Nucleus accumbens (tissue), 56 donors: ENCODE measurements at regions not wholly inside any gene's neighbourhood (a gene's known extent, or its start where the extent isn't known, plus 50 kb on each side); places are given as distances from the start of the nearest gene placed in this dataset.
"Not testable (repeated sequence)": the region's sequence is repeated elsewhere in the genome, so short reads cannot be mapped to it uniquely, and the experiment has no call there.

Experiments used
- DNase-seq, 56 donors: peaks; one replicate each; lab custom pipeline; 2025; lab: John Stamatoyannopoulos, UW

GRCh38 chr19:28583713-28584112, 629.2 kb downstream of the UQCRFS1 start:
- no peak for DNase-seq

DNA sequence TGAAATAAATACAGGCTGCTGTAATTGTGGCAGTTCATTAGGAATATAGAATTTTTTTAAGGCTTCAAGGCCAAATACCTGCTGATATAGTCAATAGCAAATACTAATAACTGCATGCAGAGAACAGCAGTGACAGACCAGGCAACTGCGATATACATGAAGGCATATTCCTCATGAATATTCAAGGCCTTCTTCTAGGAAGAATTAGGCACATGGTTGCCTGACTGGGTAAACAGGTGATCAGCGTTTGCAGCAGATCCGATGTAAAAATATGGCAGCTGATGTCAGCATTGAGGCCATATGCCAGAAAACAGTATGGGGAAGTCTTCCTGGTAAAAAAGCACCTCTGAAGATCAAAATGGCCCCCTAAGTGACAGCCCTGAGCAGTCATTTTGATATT, 629.7 kb downstream of the UQCRFS1 start:
- no peak for DNase-seq

DNA sequence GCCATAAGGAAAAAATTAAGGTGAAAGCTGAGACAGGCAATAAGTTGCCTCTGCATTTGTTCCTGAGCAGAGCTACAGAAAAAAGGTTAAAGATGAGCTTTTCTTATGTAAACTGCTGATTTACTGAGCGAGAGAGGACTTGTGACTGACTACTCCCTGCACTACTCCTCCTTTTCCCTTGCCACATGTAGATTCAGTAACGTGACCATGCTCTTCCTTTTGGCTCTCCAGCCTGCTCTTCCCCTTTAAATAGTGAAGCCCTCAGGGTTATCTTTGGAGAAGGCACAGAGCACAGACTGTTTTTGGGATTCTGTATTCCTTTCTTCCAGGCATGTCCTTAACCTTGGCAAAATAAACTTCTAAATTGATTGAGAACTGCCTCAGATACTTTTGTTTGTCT, 630.2 kb downstream of the UQCRFS1 start:
- no peak for DNase-seq

DNA sequence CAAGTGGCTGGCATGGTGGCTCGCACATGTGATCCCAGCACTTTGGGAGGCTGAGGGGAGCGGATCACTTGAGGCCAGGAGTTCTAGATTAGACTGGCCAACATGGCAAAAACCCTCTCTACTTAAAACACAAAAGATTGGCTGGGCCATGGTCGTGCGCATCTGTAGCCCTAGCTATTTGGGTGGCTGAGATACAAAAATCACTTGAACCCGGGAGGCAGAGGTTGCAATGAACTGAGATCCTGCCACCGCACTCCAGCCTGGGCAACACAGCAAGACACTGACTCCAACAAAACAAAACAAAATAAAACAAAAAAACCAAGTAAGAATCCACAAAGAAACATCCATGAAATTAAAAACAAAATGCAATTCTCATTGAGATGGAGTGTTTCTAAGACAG, 630.6 kb downstream of the UQCRFS1 start:
- DNase-seq, result no peak

GRCh38 chr19:28581468-28581770, 631.5 kb downstream of the UQCRFS1 start:
- DNase-seq, result no peak

- no peak for DNase-seq
Measured at GRCh38 chr19:28578786-28579505, 634.0 kb downstream of the UQCRFS1 start.

DNA sequence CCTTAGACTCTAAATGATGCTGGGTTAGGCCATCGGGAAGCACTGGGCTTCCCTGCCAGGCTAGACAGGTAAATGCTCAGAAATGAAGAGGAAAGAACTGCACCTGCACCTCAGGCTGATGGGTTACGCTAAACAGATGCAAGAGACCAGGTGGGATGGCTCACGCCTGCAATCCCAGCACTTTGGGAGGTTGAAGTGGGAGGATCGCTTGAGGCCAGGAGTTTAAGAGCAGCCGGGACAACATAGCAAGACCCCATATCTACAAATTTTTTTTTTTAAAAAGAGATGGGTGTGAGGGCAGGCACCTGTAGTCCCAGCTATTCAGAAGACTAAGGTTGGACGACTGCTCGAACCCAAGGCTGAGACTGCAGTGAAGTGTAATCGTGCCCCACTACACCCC, 634.7 kb downstream of the UQCRFS1 start:
- no peak for DNase-seq

DNA sequence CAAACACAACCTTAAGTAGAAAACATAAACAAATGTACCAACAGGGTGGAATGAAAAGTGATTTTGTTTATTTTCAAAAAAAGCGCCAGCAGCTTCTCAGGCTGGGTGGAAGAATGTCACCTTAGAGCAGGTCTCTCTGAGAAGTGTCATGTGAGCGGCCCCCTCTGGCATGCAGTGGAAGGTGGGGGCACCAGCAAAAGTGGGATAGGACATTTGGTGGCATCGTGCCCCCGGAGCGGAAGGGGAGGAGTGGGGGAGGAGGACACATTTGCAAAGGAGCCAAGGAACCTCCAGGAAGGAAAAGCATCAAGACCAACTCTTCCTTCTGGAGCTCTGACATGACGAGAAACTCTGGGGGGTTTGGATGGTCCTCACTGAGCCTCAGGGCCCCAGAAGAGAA, 635.3 kb downstream of the UQCRFS1 start:
- DNase-seq, result no peak

- no peak for DNase-seq
Measured at GRCh38 chr19:28577233-28577632, 635.7 kb downstream of the UQCRFS1 start.

DNA sequence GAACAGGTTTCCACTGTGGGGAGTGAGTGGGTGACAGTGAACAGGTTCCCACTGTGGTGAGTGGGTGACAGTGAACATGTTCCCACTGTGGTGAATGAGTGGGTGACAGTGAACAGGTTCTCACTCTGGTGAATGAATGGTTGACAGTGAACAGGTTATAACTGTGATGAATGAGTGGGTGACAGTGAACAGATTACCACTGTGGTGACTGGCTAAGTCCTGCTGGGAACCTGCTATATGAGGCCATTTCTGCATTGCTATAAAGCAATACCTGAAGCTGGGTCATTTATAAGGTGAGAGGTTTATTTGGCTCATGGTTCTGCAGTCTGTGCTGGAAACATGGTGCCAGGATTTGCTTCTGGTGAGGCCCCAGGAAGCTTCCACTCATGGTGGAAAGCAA, 637.1 kb downstream of the UQCRFS1 start:
- no peak for DNase-seq

DNA sequence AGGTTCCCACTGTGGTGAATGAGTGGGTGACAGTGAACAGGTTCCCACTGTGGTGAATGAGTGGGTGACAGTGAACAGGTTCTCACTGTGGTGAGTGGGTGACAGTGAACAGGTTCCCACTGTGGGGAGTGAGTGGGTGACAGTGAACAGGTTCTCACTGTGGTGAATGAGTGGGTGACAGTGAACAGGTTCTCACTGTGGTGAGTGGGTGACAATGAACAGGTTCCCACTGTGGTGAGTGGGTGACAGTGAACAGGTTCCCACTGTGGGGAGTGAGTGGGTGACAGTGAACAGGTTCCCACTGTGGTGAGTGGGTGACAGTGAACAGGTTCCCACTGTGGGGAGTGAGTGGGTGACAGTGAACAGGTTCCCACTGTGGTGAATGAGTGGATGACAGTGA, 637.6 kb downstream of the UQCRFS1 start:
- not testable (repeated sequence) for DNase-seq

DNA sequence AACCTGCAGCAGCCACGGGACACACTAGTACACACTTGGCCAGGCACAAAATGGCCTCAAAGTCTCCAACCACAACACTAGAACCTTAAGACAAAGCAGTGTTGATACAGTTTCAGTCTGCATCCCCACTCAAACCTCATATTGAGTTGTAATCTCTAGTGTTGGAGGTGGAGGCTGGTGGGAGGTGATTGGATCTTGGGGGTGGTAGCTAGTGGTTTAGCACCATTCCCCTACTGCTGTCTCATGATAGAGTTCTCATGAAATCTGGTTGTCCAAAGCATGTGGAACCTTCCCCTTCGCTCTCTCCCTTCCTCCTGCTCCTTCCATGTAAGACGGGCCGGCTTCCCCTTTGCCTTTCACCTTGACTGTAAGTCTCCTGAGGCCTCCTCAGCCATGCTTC, 638.7 kb downstream of the UQCRFS1 start:
- no peak for DNase-seq

DNA sequence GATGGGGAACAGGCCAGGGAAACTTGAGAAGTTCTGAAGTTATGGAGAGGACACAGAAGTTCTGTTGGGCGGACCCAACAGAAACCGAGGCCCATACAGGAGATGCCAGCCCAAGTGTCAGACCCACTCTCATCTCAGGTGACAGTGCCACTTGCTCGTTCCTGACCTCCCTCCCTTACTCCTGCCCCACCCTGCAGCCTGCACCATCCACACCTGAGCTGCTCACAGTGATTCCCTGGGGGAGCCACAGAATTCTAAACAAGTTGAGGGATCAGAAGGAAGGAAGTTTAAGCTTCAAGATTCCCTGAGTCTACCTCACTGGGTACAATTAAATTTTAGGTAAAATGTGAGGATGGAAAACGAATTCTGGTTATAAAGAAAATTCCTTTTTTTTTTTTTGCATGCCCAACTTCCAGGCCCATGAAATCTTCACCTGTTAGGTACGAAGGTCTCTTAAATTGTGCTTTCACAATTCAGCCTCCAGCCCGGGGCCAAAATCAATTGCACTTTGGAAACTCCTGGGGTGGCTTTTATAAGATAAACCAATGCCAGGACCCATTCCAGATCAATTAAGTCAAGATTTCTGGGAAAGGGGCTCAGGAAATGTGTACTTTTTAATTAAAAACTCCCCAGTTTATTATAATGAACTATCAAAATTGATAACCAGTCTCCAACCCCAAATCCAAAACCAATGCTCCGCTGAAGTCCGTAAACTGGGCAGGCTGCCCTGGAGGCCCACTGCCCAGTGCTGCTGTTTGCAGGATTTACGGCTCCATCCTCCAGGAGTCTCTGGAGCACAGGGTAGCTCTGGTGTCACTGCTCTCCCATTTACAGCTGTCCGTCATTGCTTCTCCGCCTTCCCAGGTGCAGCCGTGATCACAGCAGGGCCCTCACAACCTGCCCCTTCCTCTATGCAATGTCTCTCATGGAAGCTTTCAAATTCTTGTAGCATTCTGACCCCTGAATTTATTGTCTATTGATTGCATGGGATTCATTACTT, 643.5 kb downstream of the UQCRFS1 start:
- DNase-seq, result no peak

DNA sequence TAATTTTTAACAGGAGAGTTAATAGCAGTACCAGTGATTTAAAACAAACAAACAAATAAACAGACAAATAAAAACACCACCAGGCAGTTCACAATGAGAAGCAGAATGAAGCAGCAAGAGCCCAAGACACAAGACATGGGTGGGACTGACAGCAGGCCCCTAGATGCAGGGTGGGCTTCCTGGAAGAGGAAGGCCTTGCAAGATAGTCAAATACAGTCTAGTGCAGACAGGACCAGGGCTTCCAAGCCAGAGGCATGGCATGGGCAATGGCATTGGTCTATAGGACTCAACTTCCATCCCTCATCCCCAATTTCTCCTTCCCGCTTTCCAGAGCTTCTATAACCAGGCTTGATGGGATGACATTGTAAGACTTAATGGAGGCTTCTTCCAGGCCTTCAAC, 645.1 kb downstream of the UQCRFS1 start:
- DNase-seq, result no peak

GRCh38 chr19:28563964-28564921, 648.7 kb downstream of the UQCRFS1 start:
- DNase-seq, result no peak

- no peak for DNase-seq
Measured at GRCh38 chr19:28560786-28561185, 652.2 kb downstream of the UQCRFS1 start.

DNA sequence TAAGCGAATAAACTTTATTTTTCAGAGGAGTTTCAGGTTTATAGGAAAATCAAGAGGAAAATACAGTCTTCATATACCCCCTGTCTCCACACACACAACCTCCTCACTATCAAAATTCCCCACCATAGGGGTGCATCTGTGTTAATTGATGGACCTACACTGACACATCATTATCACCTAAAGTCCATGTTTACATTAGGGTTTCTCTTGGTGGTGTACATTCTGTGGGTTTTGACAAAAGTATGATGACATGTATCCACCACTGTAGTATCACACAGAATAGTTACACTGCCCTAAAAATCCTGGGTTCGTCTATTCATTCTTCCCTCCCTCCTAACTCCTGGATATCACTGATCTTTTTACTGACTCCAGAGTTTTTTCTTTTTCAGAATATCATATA, 654.2 kb downstream of the UQCRFS1 start:
- DNase-seq, result no peak

DNA sequence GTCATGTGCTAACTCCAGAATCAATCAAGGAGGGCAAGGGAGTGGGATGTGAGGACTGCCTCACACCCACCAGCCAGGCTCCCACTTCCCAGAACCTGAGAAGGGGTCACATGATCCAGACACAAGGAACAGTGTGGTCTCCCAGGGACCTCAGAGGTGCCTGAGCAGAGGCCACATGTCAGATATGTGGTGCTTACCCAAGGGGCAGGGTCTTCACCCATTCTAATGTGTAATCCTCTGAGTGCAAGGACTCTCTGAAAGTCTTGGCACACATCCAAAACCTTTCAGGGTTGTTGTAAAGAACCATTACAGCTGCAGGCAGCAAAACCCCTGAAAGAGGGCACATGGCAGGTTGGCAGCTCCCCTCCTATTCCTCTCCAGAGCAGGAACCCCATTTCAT, 656.6 kb downstream of the UQCRFS1 start:
- DNase-seq, result no peak

- DNase-seq, result no peak
Measured at GRCh38 chr19:28555317-28555716, 657.6 kb downstream of the UQCRFS1 start.

- no peak for DNase-seq
Measured at GRCh38 chr19:28554321-28555091, 658.4 kb downstream of the UQCRFS1 start.
